HG02798 (cell line): ENCODE measurements at regions not wholly inside any gene's neighbourhood (a gene's known extent, or its start where the extent isn't known, plus 50 kb on each side); places are given as distances from the start of the nearest gene placed in this dataset.

Experiments
- ATAC-seq: cut with Tn5 transposase; IDR thresholded peaks from one replicate; pipeline ENCODE4 v1.9.1; 2021; ENCODE audit warnings: mild to moderate bottlenecking; ENCODE audit not compliant: unreplicated experiment, poor library complexity

- no peak for ATAC-seq
Measured at GRCh38 chr2:153043385-153043784, 325.0 kb downstream of the ARL6IP6 start.

GRCh38 chr2:153028626-153029025 lies 310.2 kb downstream of the ARL6IP6 start:
- ATAC-seq, result no peak

- no peak for ATAC-seq
Measured at GRCh38 chr2:153027533-153027932, 309.1 kb downstream of the ARL6IP6 start.

GRCh38 chr2:153020201-153020600 lies 301.8 kb downstream of the ARL6IP6 start:
- ATAC-seq, result no peak

GRCh38 chr2:153005071-153005730 lies 286.8 kb downstream of the ARL6IP6 start:
- peak; percentile 35 for ATAC-seq

- peak; percentile 39 for ATAC-seq
Measured at GRCh38 chr2:153004627-153005026, 286.2 kb downstream of the ARL6IP6 start.

GRCh38 chr2:152974146-152974545 lies 255.7 kb downstream of the ARL6IP6 start:
- ATAC-seq, result no peak

GRCh38 chr2:152971685-152972084 lies 253.3 kb downstream of the ARL6IP6 start:
- no peak for ATAC-seq

GRCh38 chr2:152962446-152962845 lies 244.0 kb downstream of the ARL6IP6 start:
- ATAC-seq, result no peak

- ATAC-seq, result no peak
Measured at GRCh38 chr2:152961351-152961750, 242.9 kb downstream of the ARL6IP6 start.

GRCh38 chr2:152950126-152950525 lies 231.7 kb downstream of the ARL6IP6 start:
- ATAC-seq, result no peak

GRCh38 chr2:152944099-152944498 lies 225.7 kb downstream of the ARL6IP6 start:
- no peak for ATAC-seq

GRCh38 chr2:152942940-152943440 lies 224.6 kb downstream of the ARL6IP6 start:
- ATAC-seq, result no peak

GRCh38 chr2:152930501-152930900 lies 212.1 kb downstream of the ARL6IP6 start:
- no peak for ATAC-seq

GRCh38 chr2:152929628-152930027 lies 211.2 kb downstream of the ARL6IP6 start:
- no peak for ATAC-seq

GRCh38 chr2:152925547-152926448 lies 207.4 kb downstream of the ARL6IP6 start:
- ATAC-seq, result peak; percentile 84

- no peak for ATAC-seq
Measured at GRCh38 chr2:152924722-152925121, 206.3 kb downstream of the ARL6IP6 start.

GRCh38 chr2:152924219-152924618 lies 205.8 kb downstream of the ARL6IP6 start:
- no peak for ATAC-seq

GRCh38 chr2:152920846-152921245 lies 202.4 kb downstream of the ARL6IP6 start:
- ATAC-seq, result no peak

- ATAC-seq, result no peak
Measured at GRCh38 chr2:152910970-152911369, 192.6 kb downstream of the ARL6IP6 start.

GRCh38 chr2:152907046-152907445 lies 188.6 kb downstream of the ARL6IP6 start:
- no peak for ATAC-seq
